Activated T-helper 2 cell treated with anti-CD3 and anti-CD28 coated beads, Interferon-gamma antibody, Interleukin-2, Interleukin-4, amounts not matched to agents 10 μg/mL and 5 μg/mL and 100 μg/mL, durations not matched to agents 14 hours and 24 hours and 36 hours (primary cell): ENCODE measurements at regions not wholly inside any gene's neighbourhood (a gene's known extent, or its start where the extent isn't known, plus 50 kb on each side); places are given as distances from the start of the nearest gene placed in this dataset.

Experiments used
- DNase-seq: peaks from one replicate; pipeline ENCODE4 v3.0.0; 2021; ENCODE audit warnings: low spot score
- H3K27ac Mint-ChIP-seq: one replicate; pipeline ENCODE4 v1.8.0; 2021; ENCODE audit warnings: mixed read lengths
- H3K27me3 Mint-ChIP-seq: one replicate; pipeline ENCODE4 v1.8.0; 2021; ENCODE audit warnings: low read depth, mixed read lengths
- H3K36me3 Mint-ChIP-seq: one replicate; pipeline ENCODE4 v1.8.0; 2021; ENCODE audit warnings: low read depth, mixed read lengths
- H3K4me1 Mint-ChIP-seq: one replicate; pipeline ENCODE4 v1.8.0; 2021; ENCODE audit warnings: low read depth, mixed read lengths
- H3K4me3 Mint-ChIP-seq: one replicate; pipeline ENCODE4 v1.8.0; 2021; ENCODE audit warnings: low read depth, mild to moderate bottlenecking, moderate library complexity, mixed read lengths
- H3K9me3 Mint-ChIP-seq: one replicate; pipeline ENCODE4 v1.8.0; 2021; ENCODE audit warnings: mixed read lengths
- intact Hi-C: fragments of 100-400 bp; cut with micrococcal nuclease; formaldehyde crosslinking; loops from one replicate; pipeline ENCODE4 v1.15.1; 2023

DNA sequence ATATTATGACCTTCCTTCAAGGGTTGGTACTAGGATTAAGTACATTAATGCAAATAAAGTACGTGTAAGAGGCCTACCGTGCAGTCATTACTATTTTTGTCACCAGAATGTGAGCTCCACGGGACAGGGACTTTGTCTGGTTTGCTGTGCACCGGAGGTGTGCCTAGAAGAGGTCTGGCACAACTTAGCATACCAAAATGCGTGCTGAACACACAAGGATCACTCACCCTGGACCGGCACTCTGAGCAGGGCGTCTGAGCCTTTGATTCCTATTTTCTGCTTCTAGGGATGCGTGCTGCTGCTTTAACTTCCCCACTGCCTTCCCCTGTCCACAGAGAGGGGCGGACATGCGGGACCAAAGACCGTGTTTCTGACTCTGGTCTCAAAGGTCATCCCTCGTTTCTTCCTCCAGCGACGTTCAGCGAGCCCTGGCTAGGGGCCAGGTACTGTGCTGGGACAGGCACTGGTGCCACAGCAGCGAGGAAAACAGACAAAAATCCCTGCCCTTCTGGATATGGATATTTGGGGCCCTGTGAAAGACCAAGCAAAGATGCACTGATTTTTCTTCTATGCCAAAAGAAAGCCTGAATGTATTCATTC lies 222.7 kb downstream of the BMP7 start:
- H3K4me1 Mint-ChIP-seq, result no peaks in the 10 kb centered on the region
- no peaks in the 10 kb centered on the region for H3K9me3 Mint-ChIP-seq
- no peaks in the 10 kb centered on the region for H3K36me3 Mint-ChIP-seq
- H3K4me3 Mint-ChIP-seq, result no peak overlapping the region
- intact Hi-C loops, result no loop called here
- H3K27me3 Mint-ChIP-seq, result no peaks in the 10 kb centered on the region
- no peak overlapping the region for H3K27ac Mint-ChIP-seq
- DNase-seq, result no peak

DNA sequence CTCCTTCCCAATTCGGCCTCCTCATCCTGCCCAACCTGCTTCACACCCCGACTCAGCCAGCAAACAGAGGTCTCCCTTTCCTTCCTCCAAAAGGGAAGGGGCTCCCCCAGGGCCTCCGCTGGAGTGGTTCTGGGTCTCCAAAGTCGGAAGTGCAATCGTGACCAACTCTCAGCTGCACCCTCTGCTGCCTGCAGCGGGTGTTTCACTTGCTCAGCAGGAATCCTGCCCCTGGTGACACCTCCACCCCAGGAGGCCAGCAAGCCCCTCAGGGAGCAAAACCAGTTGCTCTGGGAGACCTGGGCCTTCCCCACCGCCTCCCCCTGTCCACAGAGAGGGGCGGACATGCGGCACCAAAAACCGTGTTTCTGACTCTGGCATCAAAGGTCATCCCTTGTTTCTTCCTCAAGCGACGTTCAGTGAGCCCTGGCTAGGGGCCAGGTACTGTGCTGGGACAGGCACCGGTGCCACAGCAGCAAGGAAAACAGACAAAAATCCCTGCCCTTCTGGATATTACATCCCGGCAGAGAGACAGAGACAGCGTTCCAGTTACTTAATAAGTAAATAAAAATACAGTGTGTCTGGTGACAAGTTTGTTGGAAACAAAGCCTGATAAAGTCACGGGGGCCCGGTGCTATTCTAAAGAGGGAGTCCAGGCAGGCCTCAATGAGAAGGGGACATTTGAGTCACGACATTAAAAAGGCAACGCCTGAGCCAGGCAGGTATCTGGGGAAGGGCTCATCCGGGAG lies 219.0 kb downstream of the BMP7 start:
- no peak for DNase-seq
- Mint-ChIP-seq H3K9me3 (no peaks in the 10 kb centered on the region), H3K36me3 (no peaks in the 10 kb centered on the region), H3K4me1 (no peaks in the 10 kb centered on the region), H3K27ac (no peak overlapping the region), H3K27me3 (no peaks in the 10 kb centered on the region), H3K4me3 (no peak overlapping the region)
- intact Hi-C loops, result no loop called here

DNA sequence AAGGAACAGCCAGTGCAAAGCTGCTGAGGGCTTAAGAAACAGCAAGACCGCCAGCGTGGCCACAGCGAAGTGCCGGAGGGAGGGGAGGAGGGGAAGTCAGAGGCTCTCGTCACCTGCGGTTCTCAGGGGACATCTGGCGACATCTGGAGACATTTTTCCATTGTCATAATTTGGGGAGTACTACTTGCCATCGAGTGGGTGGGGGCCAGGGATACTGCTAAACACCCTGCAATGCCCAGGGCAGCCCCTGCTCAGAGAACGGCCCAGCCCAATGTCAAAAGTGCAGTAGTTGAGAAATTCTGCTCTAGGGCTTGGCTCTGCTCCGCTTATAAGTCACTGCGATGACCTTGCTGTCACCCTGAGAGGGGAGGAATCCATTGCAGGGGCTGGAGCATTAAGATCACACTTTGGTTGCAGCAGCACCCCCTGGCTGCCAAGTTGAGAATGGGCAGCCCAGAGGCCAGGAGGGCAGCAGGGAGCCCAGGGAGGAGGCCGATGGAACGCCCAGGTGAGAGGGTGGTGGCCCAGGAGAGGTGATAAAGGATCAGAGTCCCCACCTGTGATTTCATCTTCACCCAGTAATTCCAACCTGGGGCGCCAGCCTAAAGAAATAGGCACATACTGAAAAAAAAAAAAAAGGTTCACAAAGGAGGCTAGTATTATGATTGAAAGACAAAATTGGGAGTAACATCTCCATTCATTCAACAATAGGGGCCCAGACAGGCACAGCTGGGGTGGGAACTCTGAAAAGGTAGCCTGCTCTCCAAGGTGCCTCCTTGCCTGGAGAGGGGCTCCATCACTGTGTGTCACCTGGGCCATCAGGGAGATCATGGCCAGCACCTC lies 218.2 kb downstream of the BMP7 start:
- H3K9me3 Mint-ChIP-seq, result no peaks in the 10 kb centered on the region
- H3K4me3 Mint-ChIP-seq, result no peak overlapping the region
- H3K27me3 Mint-ChIP-seq, result no peaks in the 10 kb centered on the region
- no peak for DNase-seq
- intact Hi-C loops, result no loop called here
- no peaks in the 10 kb centered on the region for H3K4me1 Mint-ChIP-seq
- no peaks in the 10 kb centered on the region for H3K36me3 Mint-ChIP-seq
- H3K27ac Mint-ChIP-seq, result no peak overlapping the region

DNA sequence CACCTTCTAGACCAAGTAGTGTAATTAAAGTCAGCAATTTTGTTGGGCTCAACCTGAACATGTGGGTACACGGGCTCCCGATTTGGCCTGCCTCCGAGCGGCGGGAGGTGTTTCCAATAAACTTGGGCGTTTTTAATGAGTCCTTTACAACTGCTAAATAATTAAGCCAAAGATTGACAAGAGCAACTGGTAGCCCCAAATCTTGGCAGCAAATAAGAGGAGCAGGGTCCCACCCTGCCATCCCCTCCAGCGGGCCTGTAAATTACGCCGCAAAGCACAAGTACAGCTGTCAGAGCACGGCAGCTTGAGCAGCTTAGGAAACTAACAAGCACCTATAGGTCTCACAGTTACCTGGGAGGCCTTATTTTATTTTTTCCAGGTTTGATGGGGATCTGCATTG lies 217.1 kb downstream of the BMP7 start:
- no peak overlapping the region for H3K27ac Mint-ChIP-seq
- H3K4me1 Mint-ChIP-seq, result no peaks in the 10 kb centered on the region
- no peaks in the 10 kb centered on the region for H3K27me3 Mint-ChIP-seq
- no peaks in the 10 kb centered on the region for H3K9me3 Mint-ChIP-seq
- no peak overlapping the region for H3K4me3 Mint-ChIP-seq
- intact Hi-C loops, result no loop called here
- DNase-seq, result no peak
- no peaks in the 10 kb centered on the region for H3K36me3 Mint-ChIP-seq

DNA sequence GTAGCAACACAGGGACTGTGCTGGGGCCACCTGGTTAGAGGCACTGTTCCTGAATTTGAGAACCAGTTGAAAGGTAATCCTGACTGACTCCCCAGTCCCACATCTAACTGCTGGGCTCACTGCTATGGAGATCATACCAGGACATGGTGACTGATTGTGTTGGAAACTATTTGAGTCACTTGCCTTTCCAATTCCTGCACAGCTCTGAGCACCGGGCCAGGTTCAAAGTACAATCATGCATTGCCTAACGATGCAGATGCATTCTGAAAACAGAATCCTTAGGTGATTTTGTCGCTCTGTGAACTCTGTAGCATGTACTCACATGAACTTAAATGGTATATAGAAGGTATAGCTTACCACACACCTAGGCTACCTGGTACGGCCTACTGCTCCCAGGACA lies 215.3 kb downstream of the BMP7 start:
- intact Hi-C loops, result no loop called here
- no peak for DNase-seq
- no peaks in the 10 kb centered on the region for H3K9me3 Mint-ChIP-seq
- H3K27me3 Mint-ChIP-seq, result no peaks in the 10 kb centered on the region
- no peaks in the 10 kb centered on the region for H3K4me1 Mint-ChIP-seq
- H3K4me3 Mint-ChIP-seq, result no peak overlapping the region
- H3K27ac Mint-ChIP-seq, result no peak overlapping the region
- H3K36me3 Mint-ChIP-seq, result no peaks in the 10 kb centered on the region

DNA sequence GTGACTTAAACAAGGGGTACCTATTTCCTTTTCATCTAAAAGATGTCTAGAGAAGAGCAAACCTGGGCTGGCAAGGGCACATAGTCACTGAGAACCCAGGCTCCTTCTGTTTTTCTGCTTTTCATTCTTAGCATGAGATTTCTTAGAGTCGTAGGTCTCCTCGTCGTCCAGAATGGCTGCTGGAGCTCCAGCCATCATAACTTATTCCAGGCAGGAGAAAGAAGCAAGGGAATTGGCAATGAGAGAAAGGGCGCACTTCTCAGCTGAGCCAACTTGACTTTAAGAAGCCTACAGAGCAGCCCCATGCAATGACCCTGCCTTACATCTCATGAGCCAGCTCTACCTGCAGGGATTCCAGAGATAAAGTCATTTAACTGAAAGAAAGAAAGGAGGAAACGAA lies 213.4 kb downstream of the BMP7 start:
- Mint-ChIP-seq H3K4me1 (no peaks in the 10 kb centered on the region), H3K4me3 (no peak overlapping the region), H3K27me3 (no peaks in the 10 kb centered on the region), H3K36me3 (no peaks in the 10 kb centered on the region), H3K27ac (no peak overlapping the region), H3K9me3 (no peaks in the 10 kb centered on the region)
- intact Hi-C loops, result no loop called here
- DNase-seq, result no peak

DNA sequence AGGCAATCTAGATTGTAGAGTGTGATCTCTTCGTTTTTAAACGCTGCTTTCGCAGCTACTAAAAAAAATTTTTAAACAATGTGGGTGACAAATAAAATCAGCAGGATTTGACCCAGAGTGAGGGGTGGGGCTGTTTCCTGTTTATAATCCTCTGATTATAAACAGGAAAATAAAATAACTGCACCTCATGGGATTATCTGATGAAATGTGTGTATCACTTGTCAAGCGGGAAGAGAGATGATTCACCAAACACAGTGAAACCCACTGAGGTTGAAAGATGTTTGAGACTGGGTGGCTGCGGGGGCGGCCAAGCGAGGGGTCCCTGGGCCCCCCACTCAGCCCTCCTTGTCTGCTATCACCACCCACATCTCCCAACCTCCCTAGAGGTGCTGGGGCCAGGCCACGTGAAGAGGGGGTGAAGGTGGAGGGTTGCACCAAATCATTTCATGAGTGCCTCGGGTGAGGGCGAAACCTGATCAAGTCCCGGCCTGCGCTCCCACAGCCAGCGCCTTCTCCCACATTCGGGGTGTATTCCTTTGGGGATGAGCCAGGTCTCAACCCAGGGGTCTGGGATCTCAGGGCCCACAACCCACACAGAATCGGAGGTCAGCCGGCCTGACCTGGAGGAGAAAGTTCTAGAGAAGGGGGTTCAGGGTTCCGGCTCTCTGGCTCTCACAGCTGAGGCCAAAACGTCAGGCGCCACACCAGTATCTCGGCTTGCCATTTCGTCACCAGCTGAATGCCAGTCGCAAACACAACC lies 212.5 kb downstream of the BMP7 start:
- H3K27me3 Mint-ChIP-seq, result no peaks in the 10 kb centered on the region
- no peak for DNase-seq
- peaks cover 1% of the 10 kb centered on the region for H3K4me1 Mint-ChIP-seq
- no peaks in the 10 kb centered on the region for H3K9me3 Mint-ChIP-seq
- no peaks in the 10 kb centered on the region for H3K36me3 Mint-ChIP-seq
- no peak overlapping the region for H3K4me3 Mint-ChIP-seq
- H3K27ac Mint-ChIP-seq, result no peak overlapping the region
- intact Hi-C loops, result no loop called here

DNA sequence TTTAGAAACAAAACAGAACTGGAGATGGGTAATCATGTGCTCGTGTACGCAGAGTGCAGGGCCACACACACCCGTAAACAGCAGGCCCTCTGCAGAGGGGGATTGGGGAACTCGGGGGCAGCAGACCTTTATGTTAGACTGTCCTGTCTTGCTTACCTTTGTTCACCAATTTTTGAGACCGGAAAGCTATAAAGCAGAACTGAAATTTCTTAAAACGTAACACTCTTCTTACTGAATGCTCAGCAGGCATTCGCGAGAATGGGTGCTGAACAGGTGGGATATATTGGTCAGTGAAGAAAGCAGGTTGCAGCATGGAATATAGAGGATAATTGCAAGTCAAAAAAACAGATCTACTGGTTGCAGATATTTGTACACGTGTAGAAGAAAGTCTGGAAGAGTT lies 211.1 kb downstream of the BMP7 start:
- Mint-ChIP-seq H3K27me3 (peaks cover 2% of the 10 kb centered on the region), H3K36me3 (no peaks in the 10 kb centered on the region), H3K27ac (no peak overlapping the region), H3K4me1 (peaks cover 1% of the 10 kb centered on the region), H3K9me3 (no peaks in the 10 kb centered on the region), H3K4me3 (no peak overlapping the region)
- no peak for DNase-seq
- intact Hi-C loops, result no loop called here

DNA sequence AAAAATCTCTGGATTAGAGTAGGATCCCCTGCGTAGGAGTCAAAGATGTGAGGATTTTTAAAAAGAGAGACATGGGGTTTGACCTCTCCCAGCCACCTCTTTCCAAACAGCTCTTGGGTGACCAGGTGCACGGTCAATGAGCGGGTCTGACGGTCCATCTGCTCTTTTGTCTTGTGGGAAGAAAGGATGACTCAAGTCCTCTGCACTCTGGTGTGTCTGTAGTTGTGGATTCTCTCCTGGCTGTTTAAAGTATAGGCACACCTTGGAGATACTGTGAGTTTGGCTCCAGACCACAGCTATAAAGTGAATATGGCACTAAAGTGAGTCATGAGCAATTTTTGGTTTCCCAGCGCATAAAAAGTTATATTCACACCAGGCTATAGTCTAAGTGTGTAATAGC lies 209.8 kb downstream of the BMP7 start:
- intact Hi-C loops, result no loop called here
- Mint-ChIP-seq H3K27ac (no peak overlapping the region), H3K4me1 (peaks cover 1% of the 10 kb centered on the region), H3K9me3 (no peaks in the 10 kb centered on the region), H3K36me3 (no peaks in the 10 kb centered on the region), H3K4me3 (no peak overlapping the region), H3K27me3 (peaks cover 2% of the 10 kb centered on the region)
- no peak for DNase-seq

DNA sequence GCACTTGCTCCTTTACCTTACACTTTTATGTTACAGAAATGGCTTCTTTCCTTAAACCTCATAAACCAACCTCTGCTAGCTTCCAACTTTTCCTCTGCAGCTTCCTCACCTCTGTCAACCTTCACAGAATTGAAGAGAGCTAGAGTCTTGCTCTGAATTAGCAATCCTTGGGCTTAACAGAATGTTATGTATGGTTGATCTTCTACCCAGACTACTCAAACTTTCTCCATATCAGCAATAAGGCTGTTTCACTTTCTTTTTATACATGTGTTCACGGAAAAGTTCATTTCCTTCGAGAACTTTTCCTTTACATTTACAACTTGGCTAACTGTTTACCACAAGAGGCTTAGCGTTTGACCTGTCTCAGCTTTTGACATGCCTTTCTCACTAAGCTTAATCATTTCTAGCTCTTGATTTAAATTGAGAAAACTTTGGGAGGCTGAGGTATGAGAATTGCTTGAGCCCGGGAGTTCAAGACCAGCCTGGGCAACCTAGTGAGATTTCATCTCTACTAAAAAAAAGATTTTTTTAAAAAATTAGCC lies 207.3 kb downstream of the BMP7 start:
- Mint-ChIP-seq H3K4me3 (no peak overlapping the region), H3K27me3 (peaks cover 2% of the 10 kb centered on the region), H3K4me1 (peaks cover 1% of the 10 kb centered on the region), H3K27ac (no peak overlapping the region), H3K36me3 (no peaks in the 10 kb centered on the region), H3K9me3 (no peaks in the 10 kb centered on the region)
- intact Hi-C loops, result no loop called here
- DNase-seq, result no peak

DNA sequence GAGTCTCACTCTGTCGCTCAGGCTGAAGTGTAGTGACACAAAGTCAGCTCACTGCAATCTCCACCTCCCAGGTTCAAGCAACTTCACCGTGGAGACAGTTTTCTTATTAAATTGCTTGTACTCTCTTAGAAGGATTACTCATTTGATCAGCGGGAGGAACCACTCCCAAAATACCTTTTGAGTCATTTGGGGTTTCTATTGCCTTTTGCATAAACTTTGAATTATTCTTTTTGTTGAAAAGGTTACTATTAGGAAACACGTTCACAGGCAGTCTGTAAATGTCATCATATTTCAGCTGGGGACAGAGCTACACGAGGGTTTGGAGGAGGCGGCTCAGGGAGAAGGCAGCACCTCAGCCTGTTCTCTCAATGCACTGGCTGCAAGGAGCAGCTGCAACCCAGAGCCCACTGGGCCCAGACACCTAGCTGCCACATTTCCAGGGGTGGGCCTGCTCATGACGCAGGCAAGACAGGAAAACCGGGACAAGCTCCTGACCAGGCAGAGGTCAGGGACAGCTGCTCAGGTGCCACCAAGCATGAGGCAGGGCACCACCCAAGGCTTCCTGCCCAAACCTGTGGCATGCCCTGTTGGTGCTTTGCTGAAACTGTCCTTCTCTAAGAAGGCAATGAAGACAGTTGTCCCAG lies 205.9 kb downstream of the BMP7 start:
- Mint-ChIP-seq H3K4me1 (peaks cover 1% of the 10 kb centered on the region), H3K9me3 (no peaks in the 10 kb centered on the region), H3K27ac (no peak overlapping the region), H3K27me3 (peaks cover 8% of the 10 kb centered on the region), H3K36me3 (no peaks in the 10 kb centered on the region), H3K4me3 (no peak overlapping the region)
- no peak for DNase-seq
- intact Hi-C loops, result no loop called here
